ENCODE measurements at regions not wholly inside any gene's neighbourhood (a gene's known extent, or its start where the extent isn't known, plus 50 kb on each side); places are given as distances from the start of the nearest gene placed in this dataset.
A peak's percentile ranks its signal among the peaks of the same experiment; 100 is the strongest.
"Not testable (repeated sequence)": the region's sequence is repeated elsewhere in the genome, so short reads cannot be mapped to it uniquely, and the experiment has no call there.

DNA sequence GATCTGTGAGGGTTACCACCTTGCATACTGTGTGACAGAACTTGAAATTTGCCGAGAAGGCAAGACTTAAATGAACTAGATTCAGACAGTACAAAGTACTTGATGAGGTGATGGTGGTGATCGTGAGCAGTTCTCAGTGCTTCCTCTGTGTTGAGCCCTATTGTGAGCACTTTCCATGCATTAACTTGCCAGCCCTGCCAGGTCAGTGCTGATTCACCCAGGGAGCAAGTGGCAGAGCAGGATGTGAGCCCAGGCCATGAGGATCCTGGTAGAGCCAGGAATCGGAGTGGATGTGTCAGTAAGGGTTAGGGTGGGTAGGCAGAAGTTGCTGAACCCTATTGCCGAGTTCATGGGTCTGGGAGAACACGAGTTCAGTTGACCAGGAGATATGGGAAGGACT, 4545.7 kb upstream of the TPTE start:
- ATAC-seq; H3K36me3 ChIP-seq; H3K9me3 ChIP-seq; intact Hi-C loops (cut with DNase I); H3K27ac ChIP-seq; DNase-seq; FAIRE-seq; H3K27me3 ChIP-seq; H3K4me1 ChIP-seq; H3K4me3 ChIP-seq: not testable (repeated sequence)
- no CpG with 5 or more reads among the region's 5 CpGs for WGBS, 2 donors

DNA sequence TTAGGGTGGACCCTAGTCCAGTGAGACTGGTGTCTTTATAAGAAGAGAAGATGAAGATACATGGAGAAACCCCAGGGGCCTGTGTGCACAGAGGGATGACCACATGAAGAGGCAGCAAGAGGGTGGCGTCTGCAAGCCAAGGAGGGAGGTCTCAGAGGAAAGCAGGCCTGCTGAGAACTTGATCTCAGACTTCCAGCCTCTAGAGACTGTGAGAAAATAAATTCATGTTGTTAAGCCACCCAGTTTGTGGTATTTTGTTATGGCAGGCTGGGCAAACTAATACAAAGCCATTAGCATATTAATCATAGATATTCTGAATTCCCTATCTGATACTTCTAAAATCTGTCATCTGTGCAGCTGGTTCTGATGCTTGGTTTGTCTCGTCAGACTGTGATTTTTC, 4523.8 kb upstream of the TPTE start:
- FAIRE-seq; H3K9me3 ChIP-seq; DNase-seq; H3K4me3 ChIP-seq; H3K4me1 ChIP-seq; H3K27ac ChIP-seq; H3K36me3 ChIP-seq; ATAC-seq; H3K27me3 ChIP-seq; intact Hi-C loops (cut with DNase I): not testable (repeated sequence)
- no CpG with 5 or more reads among the region's 2 CpGs for WGBS, 2 donors

DNA sequence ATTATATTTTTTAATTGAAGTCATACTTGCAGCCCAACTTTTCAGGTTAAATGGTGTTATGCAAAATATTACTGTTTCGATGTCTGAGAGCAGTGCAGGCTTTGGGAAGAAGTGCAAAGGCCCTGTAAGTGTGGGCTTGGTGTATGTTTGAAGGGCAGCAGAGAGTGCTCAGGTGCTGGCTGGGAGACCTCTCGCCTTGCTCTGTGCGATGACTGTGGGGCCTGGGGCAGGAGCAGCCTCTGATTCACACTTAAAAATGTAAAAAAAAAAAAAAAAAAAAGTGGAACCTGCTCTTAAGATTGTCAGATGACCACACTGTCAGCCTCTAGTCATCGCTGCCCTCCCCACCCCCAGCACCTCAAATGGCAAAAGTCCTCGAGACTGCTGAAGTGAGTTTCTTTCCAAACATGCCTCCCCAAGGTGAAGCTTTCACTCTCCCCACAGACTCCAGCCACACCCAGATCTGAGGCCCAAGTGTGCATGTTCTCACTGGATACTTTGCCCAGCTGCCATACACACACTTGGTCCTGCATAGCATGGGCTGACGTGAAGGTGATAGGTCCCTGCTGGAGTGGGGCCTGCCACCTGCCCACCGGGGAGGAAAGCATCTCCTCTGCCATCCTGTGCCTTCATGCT, 4505.8 kb upstream of the TPTE start:
- H3K4me1 ChIP-seq; FAIRE-seq; ATAC-seq; DNase-seq; H3K27ac ChIP-seq; H3K36me3 ChIP-seq; H3K9me3 ChIP-seq; H3K27me3 ChIP-seq; H3K4me3 ChIP-seq; intact Hi-C loops (cut with DNase I): not testable (repeated sequence)
- no CpG with 5 or more reads among the region's 7 CpGs for WGBS, 2 donors

DNA sequence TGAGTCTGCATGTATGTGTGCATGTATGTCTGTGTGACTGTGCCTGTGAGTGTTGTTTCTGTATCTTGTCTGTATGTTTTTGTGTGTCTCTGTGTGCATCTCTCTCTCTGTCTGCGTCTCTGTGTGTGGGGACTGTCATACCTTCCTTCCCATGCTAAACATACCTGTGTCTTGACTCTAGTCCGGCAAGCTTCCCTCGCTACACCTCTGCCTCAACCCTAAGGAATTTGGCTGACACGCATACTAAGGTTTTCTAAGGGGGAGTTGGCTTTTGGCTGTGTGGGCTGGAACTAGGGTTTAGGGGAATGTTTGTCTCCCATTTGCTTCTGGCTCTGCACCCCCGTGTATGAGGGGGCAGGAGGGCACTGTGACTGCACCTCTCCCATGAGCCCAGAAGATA, 4500.9 kb upstream of the TPTE start:
- H3K9me3 ChIP-seq; FAIRE-seq; DNase-seq; H3K4me3 ChIP-seq; H3K27me3 ChIP-seq; H3K4me1 ChIP-seq; intact Hi-C loops (cut with DNase I); H3K27ac ChIP-seq; ATAC-seq; H3K36me3 ChIP-seq: not testable (repeated sequence)
- no CpG with 5 or more reads among the region's 5 CpGs for WGBS, 2 donors

DNA sequence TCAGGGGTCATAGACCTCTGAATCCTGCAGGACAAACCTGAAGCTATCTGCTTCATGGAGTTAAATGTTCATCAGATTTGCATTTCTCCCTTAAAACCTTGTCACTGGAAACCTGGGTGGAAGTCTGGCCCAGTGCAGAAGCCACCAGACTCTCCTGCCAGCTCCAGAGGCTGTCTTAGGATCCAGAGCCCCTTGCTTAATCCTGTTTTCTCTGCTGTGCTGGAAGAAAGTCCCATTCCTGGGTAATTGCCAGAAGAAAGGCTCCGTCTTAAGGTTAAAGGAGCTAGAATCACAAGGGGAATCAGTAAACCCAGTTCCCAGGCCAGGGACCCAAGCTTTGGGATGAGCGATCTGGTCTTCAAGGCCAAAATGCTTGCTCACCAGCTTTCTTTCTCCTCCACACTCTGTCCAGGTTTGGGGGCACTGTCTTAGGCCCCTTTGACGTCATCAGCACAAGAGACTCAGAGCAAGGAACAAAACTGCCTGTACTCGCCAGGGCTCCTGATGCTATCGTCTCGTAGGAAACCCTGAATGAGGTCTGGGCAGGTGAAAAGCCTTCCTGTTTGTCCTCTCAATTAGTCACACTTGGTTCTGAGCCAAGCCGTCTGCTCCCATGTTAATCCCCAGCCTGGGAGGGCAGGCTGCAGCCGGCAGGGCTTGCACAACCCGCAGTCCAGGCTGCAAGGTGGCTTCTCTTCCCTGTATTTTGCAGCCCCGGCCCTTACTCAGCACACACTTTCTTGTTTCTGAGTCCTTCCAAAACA, 4500.2 kb upstream of the TPTE start:
- H3K36me3 ChIP-seq; FAIRE-seq; H3K27ac ChIP-seq; H3K4me1 ChIP-seq; intact Hi-C loops (cut with DNase I); DNase-seq; H3K9me3 ChIP-seq; H3K27me3 ChIP-seq; H3K4me3 ChIP-seq: not testable (repeated sequence)
- no CpG with 5 or more reads among the region's 10 CpGs for WGBS, 2 donors
- ATAC-seq = peak; percentile 81 to 96 (median 93)

DNA sequence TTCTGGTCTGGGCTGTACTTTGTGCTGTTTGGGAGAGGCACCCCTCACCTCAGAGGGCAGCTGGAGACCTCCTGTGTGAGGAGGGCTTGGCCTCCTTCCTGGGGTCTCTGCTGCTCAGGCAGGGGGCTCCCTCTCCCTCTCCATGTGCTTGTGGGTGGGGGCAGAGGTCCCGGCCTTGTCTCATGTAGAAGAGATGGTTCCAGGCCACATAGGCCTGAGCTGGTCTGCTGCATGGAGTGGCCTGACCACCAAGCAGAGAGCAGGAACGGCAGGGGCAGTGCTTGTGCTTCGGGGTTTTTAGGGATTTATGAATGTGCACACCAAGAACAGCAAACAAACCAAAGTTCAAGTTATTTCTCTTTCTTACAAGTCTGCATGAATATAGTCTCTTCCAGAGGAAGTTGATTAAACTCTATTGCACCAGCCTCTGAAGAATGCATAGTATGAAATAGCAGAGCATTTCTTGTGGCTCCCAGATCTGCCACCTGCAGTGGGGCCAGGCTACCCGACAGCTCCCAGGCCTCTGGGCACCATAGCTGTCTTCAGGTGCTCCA, 4499.6 kb upstream of the TPTE start:
- intact Hi-C loops (cut with DNase I); H3K9me3 ChIP-seq; H3K36me3 ChIP-seq; H3K4me3 ChIP-seq; H3K27me3 ChIP-seq; FAIRE-seq; H3K4me1 ChIP-seq; DNase-seq; H3K27ac ChIP-seq: not testable (repeated sequence)
- no CpG with 5 or more reads among the region's 4 CpGs for WGBS, 2 donors
- ATAC-seq = peak in 3 of 4 donors; percentile 1 to 8 (median 5)

DNA sequence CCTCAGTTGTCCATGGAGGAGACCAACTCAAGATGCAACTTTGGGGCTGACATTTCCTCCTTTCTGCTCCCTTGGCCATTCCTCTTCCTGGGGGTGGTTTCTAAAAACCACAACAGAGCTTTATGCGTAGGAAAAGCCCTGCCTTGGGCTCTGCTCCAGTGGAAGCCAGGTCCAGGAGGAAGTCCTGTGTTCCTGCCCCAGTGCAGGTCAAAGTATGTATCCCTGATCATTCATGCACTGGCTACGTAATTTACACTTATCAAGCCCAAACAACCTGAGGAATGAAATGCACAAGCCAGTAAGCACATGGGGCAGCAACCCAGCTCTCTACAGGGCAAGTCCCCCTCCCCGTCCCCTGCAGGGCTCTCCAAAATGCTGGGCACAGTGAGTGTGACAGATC, 4498.1 kb upstream of the TPTE start:
- H3K4me1 ChIP-seq; H3K36me3 ChIP-seq; H3K27ac ChIP-seq; DNase-seq; H3K4me3 ChIP-seq; H3K9me3 ChIP-seq; ATAC-seq; H3K27me3 ChIP-seq; intact Hi-C loops (cut with DNase I); FAIRE-seq: not testable (repeated sequence)
- WGBS, 2 donors = no CpG with 5 or more reads among the region's 3 CpGs

DNA sequence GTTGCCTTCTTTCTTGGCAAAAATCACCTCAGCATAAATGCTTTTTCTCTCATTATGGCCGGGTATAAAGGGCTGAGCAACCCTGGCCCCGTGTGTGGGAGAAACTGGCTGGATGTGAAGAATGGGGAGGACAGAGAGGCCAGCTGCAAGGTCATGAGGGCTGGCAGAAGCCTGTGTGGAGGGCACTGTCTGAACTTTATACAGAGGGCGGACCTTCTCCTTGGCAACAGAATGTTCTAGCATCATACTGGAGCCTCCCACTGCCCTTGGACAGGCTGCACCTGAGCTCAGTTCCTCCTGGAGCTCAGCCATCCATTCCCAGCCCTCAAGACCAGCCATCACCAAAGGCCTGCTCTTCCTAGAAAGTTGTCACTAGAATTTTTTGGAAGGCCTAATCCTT, 4496.2 kb upstream of the TPTE start:
- ATAC-seq = peak; percentile 10 to 68 (median 56)
- H3K27me3 ChIP-seq; H3K36me3 ChIP-seq; FAIRE-seq; H3K4me3 ChIP-seq; intact Hi-C loops (cut with DNase I); H3K27ac ChIP-seq; H3K9me3 ChIP-seq; DNase-seq; H3K4me1 ChIP-seq: not testable (repeated sequence)
- WGBS, 2 donors = no CpG with 5 or more reads among the region's 3 CpGs

DNA sequence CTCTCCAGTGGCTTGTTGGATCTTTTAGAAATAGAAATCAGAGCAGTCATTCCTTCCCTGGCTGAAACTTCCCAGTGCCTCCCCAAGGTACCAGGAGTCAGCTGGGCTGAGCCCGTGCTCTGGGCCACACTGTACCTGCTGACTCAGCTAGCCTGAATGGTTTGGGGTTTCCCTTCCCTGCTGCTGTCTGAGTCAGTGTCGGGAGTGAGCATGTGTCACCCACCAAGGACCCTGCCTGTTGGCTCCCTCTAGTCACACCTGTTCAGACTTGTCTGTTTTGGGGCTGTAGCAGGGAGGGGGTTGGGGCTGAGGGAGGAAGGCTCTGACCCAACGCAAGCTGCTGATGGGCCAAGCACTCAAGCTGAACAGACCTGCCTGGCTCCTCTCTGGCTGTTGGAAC, 4493.9 kb upstream of the TPTE start:
- H3K36me3 ChIP-seq; intact Hi-C loops (cut with DNase I); H3K9me3 ChIP-seq; H3K27ac ChIP-seq; H3K27me3 ChIP-seq; FAIRE-seq; DNase-seq; H3K4me3 ChIP-seq; H3K4me1 ChIP-seq: not testable (repeated sequence)
- WGBS, 2 donors = no CpG with 5 or more reads among the region's 3 CpGs
- peak in 2 of 4 donors; percentile 67 to 71 for ATAC-seq

DNA sequence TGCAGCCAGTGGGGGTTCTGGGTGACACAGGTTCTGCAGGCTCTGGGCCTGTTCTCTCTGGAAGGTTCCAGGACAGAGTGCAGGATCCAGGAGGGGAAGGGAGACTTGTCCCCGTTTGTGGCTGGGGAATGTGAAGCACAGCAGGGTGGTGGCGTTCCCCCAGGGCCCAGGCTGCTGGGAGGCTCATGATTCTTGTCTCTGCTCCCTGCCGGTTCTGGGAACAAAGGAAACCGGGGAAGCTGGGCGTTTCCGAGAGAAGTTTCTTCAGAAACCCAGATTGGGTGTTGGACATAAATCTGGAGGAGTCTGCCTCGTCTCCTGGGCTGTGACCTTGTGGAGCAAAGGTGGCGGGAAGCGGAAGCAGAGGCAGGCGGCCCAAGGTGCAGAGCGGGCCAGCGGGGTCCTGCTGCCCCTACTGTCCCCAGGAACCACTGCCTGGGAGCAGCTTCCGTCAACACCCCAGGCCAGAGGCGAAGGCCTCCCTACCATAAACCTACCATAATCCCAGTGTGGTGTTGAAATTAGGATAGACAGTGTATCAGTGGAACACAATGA, 4487.2 kb upstream of the TPTE start:
- H3K27me3 ChIP-seq; intact Hi-C loops (cut with DNase I); H3K27ac ChIP-seq; FAIRE-seq; H3K36me3 ChIP-seq; H3K9me3 ChIP-seq; H3K4me3 ChIP-seq; H3K4me1 ChIP-seq; DNase-seq; ATAC-seq: not testable (repeated sequence)
- WGBS, 2 donors = no CpG with 5 or more reads among the region's 14 CpGs

DNA sequence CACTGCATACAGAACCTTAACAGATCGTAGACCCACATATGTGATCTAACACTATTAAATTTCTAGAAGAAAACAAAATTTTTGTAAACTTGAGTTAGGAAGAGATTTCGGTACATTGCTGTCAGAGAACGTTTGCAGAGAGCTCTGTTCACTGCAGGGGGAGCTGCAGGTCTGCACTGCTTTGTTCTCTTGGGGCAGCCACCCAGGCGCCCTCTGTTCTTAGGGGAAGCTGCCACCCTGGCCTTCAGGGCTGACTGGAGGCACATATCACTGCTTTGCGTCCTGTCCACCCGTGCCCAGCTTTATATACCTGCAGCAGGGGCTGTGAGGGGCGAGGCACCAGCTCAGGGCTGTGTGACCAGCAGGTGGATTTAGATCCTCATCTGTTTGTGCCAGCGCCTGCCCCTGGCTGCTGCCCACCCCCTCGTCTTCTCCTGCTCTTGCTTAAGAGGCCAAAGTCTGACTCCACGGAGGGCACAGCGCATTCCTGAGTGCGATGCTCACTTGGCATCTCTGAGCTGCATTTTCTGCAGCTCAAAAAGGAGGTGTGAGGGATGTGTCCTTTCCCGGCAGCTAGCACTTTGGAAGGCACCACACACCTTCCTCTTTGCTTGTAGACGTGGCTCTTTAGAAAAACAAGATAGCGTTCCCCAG, 4486.4 kb upstream of the TPTE start:
- H3K4me3 ChIP-seq; H3K9me3 ChIP-seq; H3K36me3 ChIP-seq; FAIRE-seq; H3K27me3 ChIP-seq; H3K4me1 ChIP-seq; DNase-seq; intact Hi-C loops (cut with DNase I); H3K27ac ChIP-seq: not testable (repeated sequence)
- WGBS, 2 donors = no CpG with 5 or more reads among the region's 15 CpGs
- peak; percentile 44 to 77 (median 75) for ATAC-seq

Data from pancreas (tissue), 10 donors.